RPMI8226 (cell line): ENCODE measurements at regions not wholly inside any gene's neighbourhood (a gene's known extent, or its start where the extent isn't known, plus 50 kb on each side); places are given as distances from the start of the nearest gene placed in this dataset.
"Not testable (repeated sequence)": the region's sequence is repeated elsewhere in the genome, so short reads cannot be mapped to it uniquely, and the experiment has no call there.

Experiments
- DNase-seq: peaks from one replicate; pipeline ENCODE4 v3.0.0-alpha.2; 2015

DNA sequence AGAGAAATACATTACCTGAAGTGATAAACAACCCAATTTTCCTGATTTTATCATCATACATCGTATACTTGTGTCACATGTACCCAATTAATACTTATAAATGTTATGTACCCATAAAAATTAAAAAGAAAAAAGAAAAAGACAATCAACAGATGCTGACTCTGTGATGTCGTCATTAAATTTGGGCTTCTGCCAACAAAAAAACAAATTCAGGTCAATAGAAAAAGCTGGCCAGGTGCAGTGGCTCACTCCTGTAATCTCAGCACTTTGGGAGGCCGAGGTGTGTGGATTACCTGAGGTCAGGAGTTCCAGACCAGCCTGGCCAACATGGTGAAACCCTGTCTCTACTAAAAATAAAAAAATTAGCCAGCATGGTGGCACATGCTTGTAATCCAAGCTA lies 174.4 kb downstream of the ZIC4 start:
- peak; percentile 67 for DNase-seq

DNA sequence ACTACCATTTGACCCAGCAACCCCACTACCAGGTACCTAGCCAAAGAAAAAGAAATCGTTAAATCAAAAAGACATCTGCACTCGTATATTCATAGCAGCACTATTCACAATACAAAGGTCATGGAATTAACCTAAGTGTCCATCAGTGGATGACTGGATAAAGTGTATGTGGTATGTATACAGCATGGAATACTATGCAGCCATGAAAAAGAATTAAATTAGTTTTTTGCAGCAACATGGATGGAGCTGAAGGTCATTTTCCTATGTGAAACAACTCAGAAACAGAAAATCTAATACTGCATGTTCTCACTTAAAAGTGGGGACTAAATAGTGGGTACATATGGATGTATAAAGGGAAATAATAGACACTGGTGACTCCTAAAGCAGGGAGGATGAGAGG lies 175.2 kb downstream of the ZIC4 start:
- no peak for DNase-seq

DNA sequence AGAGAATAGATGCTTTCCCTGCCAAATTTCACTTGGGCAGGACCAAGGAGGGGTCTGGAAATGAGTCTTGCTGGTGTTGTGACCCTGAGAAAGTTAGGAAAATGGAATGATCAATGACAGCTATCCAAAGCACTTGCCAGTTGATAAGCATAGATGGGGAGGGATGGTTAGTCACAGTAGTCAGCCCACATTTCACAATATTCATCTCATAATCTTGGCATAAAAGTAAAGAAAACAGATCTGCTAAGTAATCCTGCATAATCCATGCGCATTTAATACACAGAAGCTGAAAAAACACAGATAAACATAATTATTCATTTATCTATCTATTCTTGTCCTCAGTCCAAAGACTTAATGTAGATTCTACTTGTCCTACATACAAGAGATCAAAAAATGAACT lies 184.1 kb downstream of the ZIC4 start:
- no peak for DNase-seq

DNA sequence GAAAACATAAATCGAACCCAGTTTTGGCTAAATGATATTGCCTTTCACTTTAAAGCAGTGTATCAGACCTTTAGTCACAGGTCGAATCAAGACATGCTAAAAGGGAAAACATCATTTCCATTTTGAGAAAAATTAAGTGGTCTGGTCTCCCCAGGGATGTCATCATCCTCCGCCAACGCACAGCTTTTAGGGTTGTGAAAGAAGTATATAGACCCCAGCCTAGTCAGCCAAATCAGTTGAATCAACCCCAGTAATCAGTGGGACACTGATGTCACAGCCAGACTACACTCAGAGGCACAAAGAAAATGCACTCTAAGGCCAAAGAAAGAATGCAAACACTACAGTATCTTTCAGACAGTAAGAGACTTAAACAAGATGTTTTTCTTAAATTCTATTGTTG lies 187.4 kb downstream of the ZIC4 start:
- no peak for DNase-seq

DNA sequence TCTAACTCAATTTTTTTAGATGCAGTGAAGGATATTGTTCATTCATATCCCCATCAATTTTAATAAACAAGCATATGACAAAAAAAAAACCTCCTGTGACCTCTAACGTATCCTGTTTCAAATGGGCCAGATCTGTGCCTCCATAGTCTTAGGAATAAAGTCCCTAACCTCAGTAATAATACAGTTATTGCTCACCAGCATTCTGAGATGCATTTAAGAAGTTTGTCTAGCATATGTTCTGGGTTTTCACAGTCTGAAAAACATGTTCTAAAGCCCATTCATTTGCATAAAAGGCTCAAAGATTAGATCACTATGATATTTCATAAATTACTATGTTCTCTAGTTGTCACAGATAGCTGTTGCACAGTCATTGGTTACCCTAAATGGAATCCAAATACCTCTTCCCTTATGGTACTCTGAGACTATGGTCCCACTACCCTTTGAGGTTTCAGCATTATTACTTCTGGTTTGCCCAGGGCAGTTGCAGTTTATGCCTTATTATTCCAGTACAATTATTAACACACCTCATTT lies 190.1 kb downstream of the ZIC4 start:
- DNase-seq = no peak

DNA sequence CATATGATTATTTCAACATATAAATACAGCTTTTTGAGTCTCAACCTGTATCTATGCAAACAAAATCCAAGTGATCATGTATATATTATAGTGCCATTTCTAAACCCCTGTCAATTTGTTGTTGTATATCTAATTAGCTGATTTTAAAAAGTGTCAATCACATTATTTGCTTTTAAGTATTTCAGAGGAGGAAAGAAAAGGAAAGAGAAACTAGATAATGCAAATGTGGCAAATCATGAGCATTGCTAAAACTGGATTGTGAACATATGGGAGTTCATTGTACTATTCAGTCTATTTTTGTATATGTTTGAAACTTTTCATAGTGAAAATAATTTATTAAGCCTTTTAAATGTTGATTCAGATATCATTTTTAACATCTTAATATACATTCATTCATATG lies 190.7 kb downstream of the ZIC4 start:
- peak; percentile 35 for DNase-seq

DNA sequence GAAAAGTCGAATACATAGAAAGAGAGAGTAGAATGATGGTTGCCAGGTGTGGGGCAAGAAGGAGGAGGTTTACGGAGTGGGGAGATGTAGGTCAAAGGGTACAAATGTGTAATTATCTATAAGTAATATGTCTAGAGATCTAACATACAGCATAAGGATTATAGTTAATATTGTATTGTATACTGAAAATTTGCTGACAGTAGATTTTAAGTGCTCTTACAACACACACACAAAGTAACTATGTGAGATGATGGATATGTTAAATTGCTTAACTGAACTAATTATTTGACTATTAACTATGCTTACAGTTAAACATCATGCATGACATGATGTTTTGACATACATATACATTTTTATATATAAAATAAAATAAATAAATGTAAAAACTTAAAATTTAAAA lies 192.7 kb downstream of the ZIC4 start:
- no peak for DNase-seq

DNA sequence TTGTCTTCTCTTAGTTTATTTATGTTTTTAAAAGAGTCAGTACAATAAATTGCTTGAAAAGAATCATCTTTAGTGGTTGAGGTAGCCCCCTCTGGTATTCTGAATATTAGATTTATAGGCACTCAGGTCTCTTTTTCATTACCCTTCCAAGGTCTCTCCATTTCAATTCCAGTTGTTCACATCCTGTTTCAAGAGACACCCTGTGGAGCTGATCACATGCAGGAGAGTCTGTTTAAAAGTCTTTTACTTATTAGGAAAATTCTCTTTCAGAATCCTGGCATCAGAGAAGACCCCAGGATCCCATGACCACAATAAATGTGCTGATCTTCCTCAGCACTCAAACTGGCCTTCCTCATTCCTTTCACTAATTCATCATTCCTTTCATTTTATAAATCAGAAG lies 195.7 kb downstream of the ZIC4 start:
- no peak for DNase-seq

DNA sequence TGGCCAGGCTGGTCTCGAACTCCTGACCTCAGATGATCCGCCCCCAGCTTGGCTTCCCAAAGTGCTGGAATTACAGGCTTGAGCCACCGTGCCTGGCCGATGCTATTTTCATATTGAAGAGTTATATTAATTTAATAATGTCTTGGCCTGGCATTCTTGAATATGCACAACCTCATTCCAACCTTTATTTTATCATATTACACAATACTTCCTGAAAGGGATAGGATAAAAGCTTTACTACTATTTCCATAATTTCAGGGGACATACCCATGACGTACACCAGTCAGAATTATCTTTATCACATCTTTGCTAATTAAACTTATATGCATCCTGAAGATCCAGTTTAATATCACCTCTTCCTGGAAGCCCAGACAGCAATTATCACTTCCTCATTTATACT lies 205.3 kb downstream of the ZIC4 start:
- DNase-seq = no peak

DNA sequence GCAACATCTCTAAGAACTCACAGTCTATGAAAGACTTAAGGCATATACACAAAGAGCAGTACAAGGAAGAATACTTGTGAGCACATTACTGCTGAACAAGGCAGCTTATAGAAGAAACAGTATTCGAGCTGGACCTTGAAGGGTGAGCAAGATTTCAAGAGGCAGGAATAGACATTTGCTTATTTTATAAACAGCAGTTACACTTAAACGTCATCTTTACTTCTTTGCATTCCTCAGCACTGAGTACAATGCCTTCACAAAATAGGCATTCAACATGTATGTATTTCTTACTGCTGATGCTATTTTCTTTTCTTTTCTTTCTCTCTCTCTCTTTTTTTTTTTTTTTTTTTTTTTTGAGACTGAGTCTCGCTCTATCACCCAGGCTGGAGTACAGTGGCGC lies 205.8 kb downstream of the ZIC4 start:
- no peak for DNase-seq

DNA sequence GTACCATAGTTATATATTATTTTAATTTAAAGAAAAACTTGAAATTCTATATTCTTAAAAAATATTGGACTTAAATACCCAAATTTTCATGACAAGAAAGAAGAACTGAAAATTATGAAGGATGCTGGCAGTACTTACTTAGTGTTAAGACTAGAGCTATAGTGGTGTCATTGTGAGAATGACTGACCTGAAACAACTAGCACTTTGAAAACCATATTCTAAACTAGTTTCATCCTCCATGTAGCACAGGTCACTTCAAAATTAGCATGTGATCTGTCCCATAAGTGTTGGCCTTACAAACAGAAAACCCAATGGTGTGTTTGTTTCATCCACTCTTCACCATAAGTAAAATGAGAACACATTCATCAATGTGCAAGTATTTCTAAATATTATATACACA lies 208.6 kb downstream of the ZIC4 start:
- DNase-seq = no peak

DNA sequence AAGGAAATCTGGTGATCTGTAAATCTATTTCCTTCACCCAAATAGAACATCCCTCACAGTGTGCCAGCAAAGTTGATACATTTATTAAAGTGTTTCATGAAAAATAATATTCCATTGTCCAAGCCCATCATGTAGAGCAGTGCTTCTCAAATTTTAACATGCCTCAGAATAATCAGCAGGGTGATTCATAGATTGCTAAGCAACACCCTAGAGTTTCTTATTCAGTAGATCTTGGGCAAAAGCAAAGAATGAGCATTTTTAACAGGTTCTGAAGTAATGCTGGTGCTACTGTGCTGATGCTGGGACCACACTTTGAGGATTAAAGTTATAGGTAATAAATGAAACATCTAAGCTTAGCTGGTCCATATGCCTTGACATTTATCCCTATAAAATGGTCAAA lies 210.5 kb downstream of the ZIC4 start:
- no peak for DNase-seq

DNA sequence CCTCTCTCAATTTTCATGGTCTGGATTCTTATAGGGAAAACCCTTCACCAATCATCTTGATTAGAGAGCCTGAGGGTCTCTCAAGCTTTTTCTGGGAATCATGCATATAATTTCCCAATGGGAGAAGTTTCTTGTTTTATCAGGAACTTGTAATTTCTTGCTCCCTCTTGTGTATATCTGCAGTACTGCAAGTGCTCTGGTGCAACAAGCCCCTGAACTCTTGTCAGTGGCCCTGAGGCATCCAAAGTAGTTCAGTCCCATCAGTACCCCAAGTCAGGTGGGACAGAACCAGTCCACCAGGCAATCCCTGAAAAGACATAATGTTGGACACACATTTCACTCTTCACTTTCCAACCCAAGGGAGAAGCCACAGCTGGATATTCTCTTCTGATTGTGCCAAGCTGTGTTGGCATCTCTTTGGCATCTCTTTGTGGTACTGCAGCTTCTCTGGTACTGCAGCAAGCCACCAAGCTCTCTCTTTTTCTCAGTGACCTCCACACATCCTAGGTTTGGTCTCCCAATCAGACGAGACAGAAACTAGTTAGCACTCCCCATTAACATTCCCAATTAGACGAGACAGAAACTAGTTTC lies 214.5 kb downstream of the ZIC4 start:
- peak; percentile 45 for DNase-seq

DNA sequence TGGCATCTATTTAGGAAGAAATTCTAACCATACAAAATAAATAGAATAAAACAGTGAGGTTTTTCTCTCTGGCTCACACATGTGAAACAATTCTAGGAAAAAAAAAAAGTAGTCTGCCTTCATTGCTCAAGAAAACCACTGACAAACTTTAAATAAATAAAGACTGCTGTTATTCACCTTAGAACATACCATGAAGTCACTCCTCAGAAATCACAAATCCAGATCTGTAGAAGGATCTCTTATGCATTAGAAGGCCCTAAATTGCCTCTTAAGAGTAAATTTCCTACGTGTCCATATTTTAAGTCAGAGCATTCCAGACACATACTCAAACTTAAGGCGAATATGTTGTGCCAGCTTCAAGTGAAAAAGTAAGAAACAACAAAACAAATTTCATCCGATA lies 217.3 kb downstream of the ZIC4 start:
- DNase-seq = no peak

DNA sequence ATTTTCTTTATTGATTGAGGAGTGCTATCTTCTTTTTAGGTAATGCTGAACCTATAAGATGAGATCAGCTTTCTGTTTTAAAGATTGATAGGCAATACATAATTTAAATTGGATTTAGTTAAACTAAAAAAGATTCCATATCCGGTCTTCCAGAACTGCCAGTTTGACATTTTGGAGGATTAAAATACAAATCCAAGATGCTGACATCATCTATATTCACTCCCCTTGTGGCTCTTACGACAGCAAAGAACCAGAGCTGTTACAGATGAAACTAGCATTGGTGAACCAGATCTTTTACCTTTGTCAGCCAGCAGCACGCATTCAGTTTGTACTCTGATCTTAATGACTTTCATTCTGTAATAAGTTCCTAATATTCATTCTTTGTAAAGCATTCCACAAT lies 218.7 kb downstream of the ZIC4 start:
- no peak for DNase-seq

DNA sequence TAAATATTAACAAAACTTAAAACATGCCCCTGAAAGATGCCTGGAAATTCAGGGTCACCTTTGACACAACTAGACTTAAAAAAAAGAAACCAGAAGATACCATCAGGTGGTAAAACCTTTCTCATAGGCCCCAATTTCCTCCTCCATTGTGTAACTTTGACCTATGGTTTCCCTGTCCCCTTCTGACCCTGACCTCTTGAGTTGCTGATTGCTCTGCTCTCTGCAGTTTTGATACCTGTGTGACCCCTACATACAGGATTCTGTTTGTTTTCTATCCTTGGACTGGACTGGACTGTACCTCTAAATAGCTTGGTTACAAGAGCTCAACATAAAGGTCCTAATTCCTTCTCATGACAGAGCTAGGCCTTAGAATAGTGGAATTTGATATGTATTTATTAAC lies 220.6 kb downstream of the ZIC4 start:
- DNase-seq = no peak

DNA sequence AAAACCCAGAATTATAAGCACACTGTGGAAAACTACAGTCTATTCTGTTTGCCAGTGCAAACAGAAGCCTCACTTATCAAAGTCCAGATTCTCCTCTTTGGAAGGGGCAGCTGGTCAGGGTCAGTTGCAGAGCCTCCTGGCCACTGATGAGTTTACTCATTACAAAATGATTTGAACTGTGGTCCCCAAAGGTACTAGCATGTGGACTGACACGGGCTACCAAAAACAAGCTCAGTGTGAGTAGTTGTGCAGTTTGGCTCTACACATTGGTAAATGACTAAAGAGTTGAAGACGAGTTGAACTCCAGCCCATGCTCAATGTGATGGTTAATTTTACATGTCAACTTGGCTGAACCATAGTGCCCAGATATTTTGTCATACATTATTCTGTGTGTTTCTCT lies 221.5 kb downstream of the ZIC4 start:
- DNase-seq = no peak

DNA sequence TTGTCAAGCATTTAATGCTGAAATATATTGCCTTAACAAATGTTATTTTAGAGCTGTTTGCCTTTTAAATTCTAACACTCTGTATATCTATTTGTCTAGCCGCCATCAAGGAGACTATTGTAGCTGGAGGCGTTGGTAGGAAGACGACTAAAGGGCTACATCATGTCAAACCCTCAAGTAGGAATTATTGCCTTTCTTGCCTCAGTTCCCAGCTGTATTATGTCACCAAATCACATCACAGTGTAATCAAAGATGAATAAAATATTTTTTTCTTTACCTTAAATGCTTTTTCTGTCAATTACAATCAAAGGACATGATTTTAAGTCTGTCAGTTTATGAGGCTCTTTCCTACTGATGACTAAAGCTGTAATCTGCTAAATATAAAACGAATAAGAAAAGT lies 233.1 kb downstream of the ZIC4 start:
- no peak for DNase-seq

DNA sequence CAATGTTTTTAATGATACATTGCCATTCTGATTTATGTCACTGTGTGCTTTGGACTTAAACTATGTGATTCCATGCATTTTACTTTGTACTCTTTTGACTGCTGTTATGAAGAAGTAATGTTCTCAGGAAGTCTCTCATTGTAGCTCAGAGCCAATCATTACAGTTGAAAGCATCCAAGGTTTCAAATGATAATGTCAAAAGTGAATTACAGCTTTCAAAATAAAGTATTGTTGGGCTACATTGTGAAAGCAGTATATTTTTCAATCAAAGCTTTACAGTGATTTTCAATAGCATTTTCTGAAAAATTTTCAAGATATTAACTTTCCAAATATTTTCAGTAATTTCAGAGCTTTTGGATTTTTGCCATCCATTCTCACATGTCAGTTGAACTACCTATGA lies 243.6 kb downstream of the ZIC4 start:
- DNase-seq = no peak

DNA sequence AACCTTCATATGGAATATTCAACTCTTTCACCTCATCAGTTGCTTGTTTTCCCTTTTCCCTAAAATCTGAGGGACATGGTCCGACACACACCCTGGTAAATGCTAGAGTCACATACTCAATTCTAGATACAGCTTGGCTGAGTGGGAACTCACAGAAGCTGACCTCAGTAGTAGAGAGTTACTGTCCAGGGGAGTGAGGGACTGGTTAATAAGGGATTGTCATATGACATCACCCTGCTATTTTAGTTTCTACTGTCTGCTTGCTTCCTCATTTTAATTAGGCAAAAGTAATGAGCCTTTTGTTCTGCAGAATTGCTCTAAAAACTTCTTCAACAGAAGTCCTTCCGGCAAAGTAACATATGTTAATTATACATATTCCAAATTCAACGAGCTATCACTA lies 244.5 kb downstream of the ZIC4 start:
- peak; percentile 15 for DNase-seq

DNA sequence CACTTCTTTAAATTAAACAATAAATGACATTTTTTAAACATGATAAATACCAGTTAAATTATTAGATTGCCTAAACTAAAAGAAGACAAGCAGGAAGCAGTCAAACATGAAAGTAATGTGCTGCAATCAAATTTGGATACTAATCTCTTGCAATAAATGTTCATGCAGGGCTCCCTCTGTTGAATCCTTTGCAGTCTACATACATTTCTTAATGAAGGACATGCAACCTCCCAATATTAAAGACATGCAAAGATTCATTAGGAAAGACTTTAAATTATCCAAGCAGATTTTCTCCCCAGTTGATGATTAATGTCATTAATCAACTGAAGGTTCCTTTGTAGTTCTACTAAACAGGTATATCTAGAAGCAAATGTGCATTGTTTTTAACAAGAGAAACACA lies 245.4 kb downstream of the ZIC4 start:
- DNase-seq = no peak

DNA sequence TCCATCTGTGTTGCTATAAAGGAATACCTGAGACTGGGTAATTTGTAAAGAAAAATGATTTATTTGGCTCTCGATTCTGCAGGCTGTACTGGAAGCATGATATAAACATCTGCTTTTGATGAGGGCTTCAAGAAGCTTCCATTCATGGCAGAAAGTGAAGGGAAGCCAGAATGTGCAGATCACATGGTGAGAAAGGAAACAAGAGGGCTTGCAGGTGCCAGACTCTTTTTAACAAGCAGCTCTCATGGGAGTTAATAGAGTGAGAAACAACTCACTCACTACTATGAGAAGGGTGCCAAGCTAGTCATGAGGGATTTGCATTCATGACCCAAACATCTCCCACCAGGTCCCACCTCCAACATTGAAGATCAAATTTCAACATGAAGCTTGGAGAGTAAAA lies 247.2 kb downstream of the ZIC4 start:
- DNase-seq = no peak

DNA sequence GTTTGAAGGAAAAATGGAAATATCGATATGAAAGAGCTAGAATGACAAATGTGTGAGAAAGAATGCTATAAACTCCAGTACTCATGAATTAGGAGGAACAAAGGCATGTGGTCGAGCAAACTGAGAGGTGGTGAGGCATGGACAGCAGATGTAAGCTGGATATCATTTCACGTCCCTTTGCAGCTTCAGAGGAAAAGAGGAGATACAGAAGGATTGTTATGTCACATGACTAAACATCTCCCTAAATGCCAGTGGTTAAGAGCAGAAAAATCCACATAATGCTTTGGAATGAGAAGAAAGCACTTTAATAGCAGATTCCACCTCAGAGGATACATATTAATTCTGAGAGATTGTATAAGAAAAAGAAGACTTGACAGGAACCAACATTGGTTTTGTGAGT lies 248.7 kb downstream of the ZIC4 start:
- no peak for DNase-seq

DNA sequence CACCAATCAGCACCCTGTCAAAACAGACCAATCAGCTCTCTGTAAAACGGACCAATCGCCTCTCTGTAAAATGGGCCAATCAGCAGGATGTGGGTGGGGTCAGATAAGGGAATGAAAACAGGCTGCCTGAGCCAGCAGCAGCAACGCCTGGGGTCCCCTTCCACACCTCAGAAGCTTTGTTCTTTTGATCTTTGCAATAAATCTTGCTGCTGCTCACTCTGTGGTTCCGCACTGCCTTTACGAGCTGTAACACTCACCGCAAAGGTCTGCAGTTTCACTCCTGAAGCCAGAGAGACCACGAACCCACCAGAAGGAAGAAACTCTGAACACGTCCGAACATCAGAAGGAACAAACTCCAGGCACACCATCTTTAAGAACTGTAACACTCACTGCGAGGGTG lies 251.4 kb downstream of the ZIC4 start:
- not testable (repeated sequence) for DNase-seq

DNA sequence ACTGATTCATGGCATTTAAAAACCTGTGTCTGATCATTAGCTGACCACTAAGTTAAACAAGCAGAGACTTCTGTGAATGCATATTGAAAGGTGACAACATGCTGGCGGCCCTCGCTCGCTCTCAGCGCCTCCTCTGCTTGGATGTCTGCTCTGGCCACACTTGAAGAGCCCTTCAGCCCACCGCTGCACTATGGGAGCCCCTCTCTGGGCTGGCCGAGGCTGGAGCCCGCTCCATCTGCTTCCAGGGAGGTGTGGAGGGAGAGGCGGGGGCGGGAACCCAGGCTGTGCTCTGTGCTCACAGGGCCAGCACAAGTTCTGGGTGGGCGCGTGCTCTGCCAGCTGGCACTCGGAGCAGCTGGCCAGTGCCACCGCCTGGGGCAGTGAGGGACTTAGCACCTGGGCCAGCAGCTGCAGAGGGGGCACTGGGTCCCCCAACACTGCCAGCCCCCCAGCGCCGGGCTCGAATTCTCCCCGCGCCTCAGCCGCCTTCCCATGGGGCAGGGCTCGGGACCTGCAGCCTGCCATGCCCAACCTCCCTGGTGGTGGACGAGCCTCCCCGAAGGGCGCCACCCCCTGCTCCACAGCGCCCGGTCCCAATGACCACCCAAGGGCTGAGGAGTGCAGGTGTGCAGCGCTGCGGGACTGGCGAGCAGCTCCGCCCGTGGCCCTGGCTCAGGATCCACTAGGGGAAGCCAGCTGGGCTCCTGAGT lies 252.4 kb downstream of the ZIC4 start:
- DNase-seq = no peak
